ENCODE measurements at regions not wholly inside any gene's neighbourhood (a gene's known extent, or its start where the extent isn't known, plus 50 kb on each side); places are given as distances from the start of the nearest gene placed in this dataset.

DNA sequence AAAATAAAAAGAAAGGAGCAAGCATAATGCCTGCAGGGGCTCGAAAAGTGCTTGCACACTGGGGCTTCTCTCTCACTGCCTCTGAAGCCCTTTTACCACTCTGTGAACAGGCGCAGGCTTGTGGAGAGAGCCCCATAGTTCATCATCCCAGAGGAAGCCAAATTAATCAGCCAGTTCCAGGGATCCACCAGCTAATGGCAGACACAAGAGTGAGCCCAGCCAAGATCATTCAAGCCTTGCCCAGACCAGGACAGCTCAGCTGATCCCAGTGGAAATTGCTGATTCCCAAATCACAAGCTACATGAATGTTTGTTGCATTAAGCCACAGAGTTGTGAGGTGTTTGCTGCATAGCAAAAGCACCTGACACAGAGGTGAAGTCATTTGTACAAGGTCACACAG lies 135.3 kb downstream of the CHST1 start:
- no peak for DNase-seq (ENCODE audit: low spot score)
- TF ChIP-seq, protein P1, sequence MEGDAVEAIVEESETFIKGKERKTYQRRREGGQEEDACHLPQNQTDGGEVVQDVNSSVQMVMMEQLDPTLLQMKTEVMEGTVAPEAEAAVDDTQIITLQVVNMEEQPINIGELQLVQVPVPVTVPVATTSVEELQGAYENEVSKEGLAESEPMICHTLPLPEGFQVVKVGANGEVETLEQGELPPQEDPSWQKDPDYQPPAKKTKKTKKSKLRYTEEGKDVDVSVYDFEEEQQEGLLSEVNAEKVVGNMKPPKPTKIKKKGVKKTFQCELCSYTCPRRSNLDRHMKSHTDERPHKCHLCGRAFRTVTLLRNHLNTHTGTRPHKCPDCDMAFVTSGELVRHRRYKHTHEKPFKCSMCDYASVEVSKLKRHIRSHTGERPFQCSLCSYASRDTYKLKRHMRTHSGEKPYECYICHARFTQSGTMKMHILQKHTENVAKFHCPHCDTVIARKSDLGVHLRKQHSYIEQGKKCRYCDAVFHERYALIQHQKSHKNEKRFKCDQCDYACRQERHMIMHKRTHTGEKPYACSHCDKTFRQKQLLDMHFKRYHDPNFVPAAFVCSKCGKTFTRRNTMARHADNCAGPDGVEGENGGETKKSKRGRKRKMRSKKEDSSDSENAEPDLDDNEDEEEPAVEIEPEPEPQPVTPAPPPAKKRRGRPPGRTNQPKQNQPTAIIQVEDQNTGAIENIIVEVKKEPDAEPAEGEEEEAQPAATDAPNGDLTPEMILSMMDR (IDR thresholded peaks at IDR 0.05; ENCODE audit: borderline replicate concordance, control extremely low read depth, extremely low read depth, insufficient read depth, missing control alignments) = no peak
- in situ Hi-C loops (cut with MboI; ENCODE audit: low sequenced_read_pairs, unreplicated experiment) = no loop called here

DNA sequence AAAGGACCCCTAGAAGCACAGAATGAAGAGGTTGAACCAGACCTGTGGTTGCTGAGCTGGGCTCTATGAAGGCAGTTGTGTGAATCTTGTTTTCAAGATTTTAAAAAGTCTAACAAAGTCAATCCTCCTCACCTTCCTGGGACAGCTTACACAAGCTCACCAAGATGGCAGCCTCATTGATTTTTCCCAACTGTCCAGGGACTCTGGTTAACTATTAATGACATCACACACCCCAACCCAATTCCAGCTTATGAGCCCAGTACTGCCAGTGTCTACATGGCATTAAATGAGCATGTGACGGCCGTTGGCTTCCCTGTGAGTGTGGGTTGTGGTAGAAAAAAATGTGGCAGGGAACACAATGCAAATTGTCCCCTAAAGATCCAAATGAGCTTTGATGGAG lies 137.0 kb downstream of the CHST1 start:
- in situ Hi-C loops (cut with MboI; ENCODE audit: low sequenced_read_pairs, unreplicated experiment) = no loop called here
- TF ChIP-seq, protein P1 (IDR thresholded peaks at IDR 0.05; ENCODE audit: borderline replicate concordance, control extremely low read depth, extremely low read depth, insufficient read depth, missing control alignments) = no peak
- no peak for DNase-seq (ENCODE audit: low spot score)

DNA sequence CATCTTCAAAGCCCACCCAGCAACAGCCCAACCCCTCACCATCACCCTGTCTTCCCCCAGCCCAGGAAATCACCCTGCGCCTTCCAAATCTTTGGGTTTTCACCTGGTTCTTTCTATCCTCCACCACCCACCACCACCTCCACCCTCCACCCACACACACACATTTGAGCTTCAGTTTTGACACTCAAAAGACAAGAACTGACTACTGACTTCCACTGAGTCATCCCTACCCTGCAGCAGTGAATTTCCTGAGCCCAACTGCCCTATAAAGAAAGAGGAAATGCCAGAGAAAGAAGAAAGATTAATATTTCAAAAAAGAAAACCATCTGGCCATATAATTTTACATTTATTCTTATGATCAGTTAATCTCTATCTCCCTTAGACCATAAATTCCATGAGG lies 137.5 kb downstream of the CHST1 start:
- TF ChIP-seq, protein P1 (IDR thresholded peaks at IDR 0.05; ENCODE audit: borderline replicate concordance, control extremely low read depth, extremely low read depth, insufficient read depth, missing control alignments) = no peak
- no peak for DNase-seq (ENCODE audit: low spot score)
- in situ Hi-C loops (cut with MboI; ENCODE audit: low sequenced_read_pairs, unreplicated experiment) = no loop called here

DNA sequence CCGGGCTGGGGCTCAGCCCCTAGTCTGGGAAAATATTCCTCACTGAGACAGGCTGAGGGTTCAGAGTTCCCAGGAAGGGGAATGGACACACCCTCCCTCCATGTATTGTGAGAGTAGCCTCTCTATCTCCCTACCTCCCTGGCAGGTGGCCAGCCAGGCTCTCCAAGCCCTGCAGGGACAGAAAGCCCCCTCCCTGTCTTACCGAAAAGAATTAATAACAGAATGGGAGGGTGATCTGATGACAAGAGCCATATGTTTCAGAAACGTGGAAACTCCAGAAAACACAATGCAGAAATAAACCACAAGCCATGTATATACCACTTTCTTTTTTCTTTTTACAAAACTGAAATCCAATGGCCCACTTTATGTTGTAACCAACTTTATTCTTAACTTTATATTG lies 140.0 kb downstream of the CHST1 start:
- in situ Hi-C loops (cut with MboI; ENCODE audit: low sequenced_read_pairs, unreplicated experiment) = no loop called here
- TF ChIP-seq, protein P1 (IDR thresholded peaks at IDR 0.05; ENCODE audit: borderline replicate concordance, control extremely low read depth, extremely low read depth, insufficient read depth, missing control alignments) = no peak

DNA sequence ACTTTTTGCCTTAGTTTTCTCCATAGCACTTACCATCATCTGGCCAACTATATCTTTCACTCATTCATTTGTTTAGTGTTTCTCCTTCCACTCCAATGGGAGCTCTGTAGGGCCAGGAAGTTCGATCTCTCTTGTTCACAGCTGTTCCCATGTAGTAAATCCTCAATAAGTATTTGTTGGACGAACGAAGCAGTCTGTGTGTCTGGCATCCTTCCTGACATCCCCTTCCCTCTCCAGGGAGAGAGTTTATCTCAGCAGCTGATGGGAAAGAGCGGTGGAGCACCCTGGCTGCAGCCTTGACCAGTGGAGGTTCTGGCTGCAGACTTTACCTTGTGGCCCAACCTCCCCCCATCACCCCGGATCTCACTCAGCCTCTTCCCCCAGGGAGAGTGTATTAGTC lies 141.7 kb downstream of the CHST1 start:
- TF ChIP-seq, protein P1 (IDR thresholded peaks at IDR 0.05; ENCODE audit: borderline replicate concordance, control extremely low read depth, extremely low read depth, insufficient read depth, missing control alignments) = no peak
- no peak for DNase-seq (ENCODE audit: low spot score)
- in situ Hi-C loops (cut with MboI; ENCODE audit: low sequenced_read_pairs, unreplicated experiment) = no loop called here

More for the DNA sequence above, 140.0 kb downstream of the CHST1 start:
- no peak for DNase-seq (ENCODE audit: low spot score)

DNA sequence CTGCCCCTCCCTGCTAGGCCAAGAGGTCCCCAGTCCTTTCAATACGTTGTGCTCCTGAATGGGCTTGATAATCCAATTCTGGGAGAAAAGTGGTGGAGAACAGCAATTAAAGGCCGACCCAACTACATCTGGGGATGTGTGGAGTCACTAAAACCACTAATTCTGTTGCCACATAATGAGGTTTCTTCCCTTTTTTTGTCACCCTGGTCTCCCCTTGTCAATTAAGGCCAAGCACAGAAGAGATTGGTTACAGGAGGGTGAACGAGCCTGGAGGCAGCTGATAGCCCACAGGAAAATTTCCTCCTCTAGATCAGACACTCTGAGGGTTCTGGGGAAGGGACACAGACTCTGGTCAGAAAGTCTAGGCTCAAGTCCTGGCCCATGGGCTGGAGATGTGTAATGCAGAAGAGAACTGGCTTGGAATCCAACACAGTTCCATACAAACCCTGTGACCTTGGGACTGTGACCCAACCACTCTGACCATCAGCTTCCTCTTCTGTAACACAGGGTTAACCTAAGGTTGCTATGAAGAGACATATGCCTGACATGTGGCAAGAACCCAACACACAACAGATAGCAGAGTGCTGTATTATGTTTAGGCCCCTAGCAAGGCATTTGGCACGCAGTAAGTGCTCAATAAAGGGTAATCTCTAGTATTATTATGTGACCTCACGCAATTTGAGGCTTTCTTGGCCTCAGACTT lies 146.4 kb downstream of the CHST1 start:
- in situ Hi-C loops (cut with MboI; ENCODE audit: low sequenced_read_pairs, unreplicated experiment) = no loop called here
- DNase-seq (ENCODE audit: low spot score) = no peak
- TF ChIP-seq, protein P1 (IDR thresholded peaks at IDR 0.05; ENCODE audit: borderline replicate concordance, control extremely low read depth, extremely low read depth, insufficient read depth, missing control alignments) = no peak

All from GM13976 (cell line).